Stimulated activated memory B cell treated with anti-CD40 and anti-IgM and Interleukin-4, amounts not matched to agents 10 μg/mL and 1 μg/mL and 100 μg/mL, for 72 hours (primary cell): ENCODE measurements at regions not wholly inside any gene's neighbourhood (a gene's known extent, or its start where the extent isn't known, plus 50 kb on each side); places are given as distances from the start of the nearest gene placed in this dataset.

ENCODE experiments used
- ATAC-seq: fragments of 150-1000 bp; cut with Tn5 transposase; 2 replicates; pipeline ENCODE4 v1.10.0; 2021
- H3K27ac Mint-ChIP-seq: one replicate; pipeline ENCODE4 v1.8.0; 2022; ENCODE audit warnings: mild to moderate bottlenecking, mixed read lengths
- H3K27me3 Mint-ChIP-seq: one replicate; pipeline ENCODE4 v1.8.0; 2022; ENCODE audit warnings: mixed read lengths
- H3K36me3 Mint-ChIP-seq: one replicate; pipeline ENCODE4 v1.8.0; 2022; ENCODE audit warnings: mixed read lengths
- H3K4me1 Mint-ChIP-seq: one replicate; pipeline ENCODE4 v1.8.0; 2022; ENCODE audit warnings: mixed read lengths
- H3K4me3 Mint-ChIP-seq: one replicate; pipeline ENCODE4 v1.8.0; 2022; ENCODE audit warnings: mild to moderate bottlenecking, moderate library complexity, mixed read lengths
- H3K9me3 Mint-ChIP-seq: one replicate; pipeline ENCODE4 v1.8.0; 2022; ENCODE audit warnings: mixed read lengths

DNA sequence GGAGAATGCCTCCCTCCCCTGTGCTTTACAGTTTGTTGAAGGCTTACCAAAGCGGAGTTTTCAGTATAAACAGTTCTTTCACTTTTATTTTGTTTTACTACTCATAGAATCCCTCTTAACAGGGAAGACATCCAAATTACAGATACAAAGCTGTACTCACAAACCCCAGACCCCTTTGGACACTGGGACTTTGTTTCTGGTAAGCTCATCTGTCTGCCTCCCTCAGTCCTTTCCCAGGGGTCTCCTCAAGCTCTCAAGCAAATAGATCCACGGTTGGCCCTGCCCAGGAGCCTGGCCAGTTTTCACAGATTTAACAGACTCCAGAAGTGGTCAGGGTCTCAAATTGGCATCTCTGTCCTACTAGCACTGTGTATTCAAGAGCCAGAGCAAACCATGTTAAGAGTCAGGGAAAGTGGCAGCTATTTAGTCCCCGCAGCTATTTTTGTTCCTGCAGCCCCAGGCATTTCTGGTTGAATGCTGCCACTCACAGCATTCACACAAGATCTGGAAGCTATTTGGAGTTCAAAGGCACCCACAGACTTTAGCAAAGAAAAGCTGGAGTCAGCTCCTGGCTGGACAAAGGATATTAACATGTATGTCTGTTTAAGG is 54.2 kb downstream of the TMEM100 start:
- no peak overlapping the region for H3K4me3 Mint-ChIP-seq
- H3K9me3 Mint-ChIP-seq = no peaks in the 10 kb centered on the region
- H3K27ac Mint-ChIP-seq = no peak overlapping the region
- H3K36me3 Mint-ChIP-seq = no peaks in the 10 kb centered on the region
- peaks cover 11% of the 10 kb centered on the region for H3K27me3 Mint-ChIP-seq
- ATAC-seq = no peak
- H3K4me1 Mint-ChIP-seq = peaks cover 14% of the 10 kb centered on the region

DNA sequence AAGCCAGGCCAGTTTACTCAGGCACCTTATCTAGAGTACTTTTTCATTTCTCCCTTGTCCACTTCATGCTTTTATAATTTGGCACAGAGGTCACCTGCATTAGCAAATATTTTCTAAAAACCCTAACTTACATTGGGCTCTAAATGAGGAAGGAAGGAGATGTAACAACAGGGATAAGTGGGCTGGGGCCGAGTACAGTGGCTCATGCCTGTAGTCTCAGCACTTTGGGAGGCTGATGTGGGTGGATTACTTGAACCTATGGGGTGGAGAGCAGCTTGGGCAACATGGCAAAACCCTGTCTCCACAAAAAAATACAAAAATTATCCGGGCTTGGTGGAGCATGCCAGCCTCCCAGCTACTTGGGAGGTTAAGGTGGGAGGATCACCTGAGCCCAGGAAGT is 55.9 kb downstream of the TMEM100 start:
- no peak for ATAC-seq
- Mint-ChIP-seq H3K4me3 (no peak overlapping the region), H3K9me3 (no peaks in the 10 kb centered on the region), H3K4me1 (peaks cover 14% of the 10 kb centered on the region), H3K27me3 (peaks cover 11% of the 10 kb centered on the region), H3K27ac (no peak overlapping the region), H3K36me3 (no peaks in the 10 kb centered on the region)

DNA sequence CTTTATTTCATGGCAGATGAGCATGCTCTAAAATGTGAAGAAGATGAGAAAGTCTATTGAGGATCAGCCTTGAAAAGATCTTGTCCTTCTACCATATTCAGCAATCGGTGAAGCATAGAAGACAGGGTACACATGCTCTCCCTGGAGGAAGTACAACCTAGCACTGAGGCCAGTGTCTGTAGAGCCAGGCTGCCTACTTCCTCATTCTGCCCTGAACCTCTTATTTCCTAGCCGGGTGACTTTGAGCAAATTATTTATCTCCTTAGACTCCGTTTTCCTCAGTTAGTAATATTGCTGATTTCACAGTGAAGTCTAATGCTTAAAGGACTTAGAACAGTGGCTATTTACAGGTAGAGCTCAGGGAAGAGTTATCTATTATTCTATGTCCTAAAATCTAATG is 58.4 kb downstream of the TMEM100 start:
- no peaks in the 10 kb centered on the region for H3K9me3 Mint-ChIP-seq
- H3K4me3 Mint-ChIP-seq = no peak overlapping the region
- no peaks in the 10 kb centered on the region for H3K36me3 Mint-ChIP-seq
- H3K4me1 Mint-ChIP-seq = peaks cover 21% of the 10 kb centered on the region
- peaks cover 5% of the 10 kb centered on the region for H3K27me3 Mint-ChIP-seq
- peak overlapping the region; percentile 18 for H3K27ac Mint-ChIP-seq
- ATAC-seq = peak; percentile 97

DNA sequence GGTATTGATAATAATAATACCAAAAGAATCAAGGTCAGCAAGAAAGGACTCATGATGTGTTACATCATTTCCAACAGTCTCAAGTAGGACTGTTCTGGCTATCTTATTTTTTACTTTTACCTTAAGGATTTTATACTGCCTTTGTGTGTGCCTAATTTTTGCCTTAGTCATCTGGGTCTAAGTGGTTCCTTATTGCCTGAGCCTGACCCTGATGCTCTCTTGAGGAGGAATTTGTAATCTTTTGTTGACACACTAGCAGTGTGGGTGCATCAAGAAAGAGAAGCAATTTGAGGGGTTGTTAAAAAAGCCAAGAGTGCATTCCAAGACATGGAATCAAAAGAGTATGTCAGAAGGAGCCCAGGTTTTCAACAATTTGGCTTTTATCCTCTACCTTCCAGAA is 59.3 kb downstream of the TMEM100 start:
- Mint-ChIP-seq H3K36me3 (no peaks in the 10 kb centered on the region), H3K4me3 (no peak overlapping the region), H3K27ac (no peak overlapping the region), H3K9me3 (no peaks in the 10 kb centered on the region), H3K27me3 (no peaks in the 10 kb centered on the region), H3K4me1 (peaks cover 21% of the 10 kb centered on the region)
- ATAC-seq = no peak

DNA sequence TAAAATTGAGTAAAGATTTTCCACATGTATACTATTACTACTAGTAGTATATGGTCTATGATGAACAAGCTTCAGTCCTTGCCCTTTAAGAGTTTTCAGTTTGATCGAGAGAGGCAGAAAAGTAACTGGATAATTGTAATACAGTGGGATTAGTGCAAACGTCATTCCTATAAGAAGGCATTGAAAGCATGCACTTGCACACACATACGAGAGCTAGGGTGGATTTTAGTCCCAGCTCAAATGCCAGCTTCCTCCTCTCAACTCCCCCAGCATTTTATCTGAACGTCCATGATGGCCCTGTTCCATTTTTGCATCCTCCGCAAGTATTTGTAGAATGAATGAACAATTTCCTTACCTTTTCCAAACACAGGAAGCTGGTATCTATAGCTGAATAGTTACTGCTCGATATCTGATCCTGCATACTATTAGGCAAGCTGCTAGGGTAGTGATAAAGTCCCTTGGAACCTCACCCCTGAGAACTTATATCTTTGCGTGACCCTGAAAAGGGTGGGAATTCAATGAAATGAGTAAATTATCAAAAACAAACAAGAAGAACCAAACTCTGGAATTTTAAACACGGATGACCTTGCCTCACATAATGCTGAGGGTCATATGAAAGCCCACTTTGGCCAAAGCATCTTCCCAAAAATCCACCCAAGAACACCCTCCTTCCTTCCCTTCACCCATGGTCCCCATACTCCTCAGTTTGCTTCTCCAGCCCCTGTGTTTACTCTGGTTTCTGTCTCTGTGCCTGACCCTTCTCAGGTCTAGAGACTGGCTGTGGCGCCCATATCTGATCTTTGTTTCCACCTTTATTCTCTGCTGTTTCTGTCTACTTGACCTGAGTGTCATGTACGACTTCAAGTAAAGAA is 60.5 kb downstream of the TMEM100 start:
- Mint-ChIP-seq H3K27me3 (no peaks in the 10 kb centered on the region), H3K9me3 (no peaks in the 10 kb centered on the region), H3K27ac (no peak overlapping the region), H3K36me3 (no peaks in the 10 kb centered on the region), H3K4me3 (no peak overlapping the region), H3K4me1 (peaks cover 21% of the 10 kb centered on the region)
- ATAC-seq = no peak

DNA sequence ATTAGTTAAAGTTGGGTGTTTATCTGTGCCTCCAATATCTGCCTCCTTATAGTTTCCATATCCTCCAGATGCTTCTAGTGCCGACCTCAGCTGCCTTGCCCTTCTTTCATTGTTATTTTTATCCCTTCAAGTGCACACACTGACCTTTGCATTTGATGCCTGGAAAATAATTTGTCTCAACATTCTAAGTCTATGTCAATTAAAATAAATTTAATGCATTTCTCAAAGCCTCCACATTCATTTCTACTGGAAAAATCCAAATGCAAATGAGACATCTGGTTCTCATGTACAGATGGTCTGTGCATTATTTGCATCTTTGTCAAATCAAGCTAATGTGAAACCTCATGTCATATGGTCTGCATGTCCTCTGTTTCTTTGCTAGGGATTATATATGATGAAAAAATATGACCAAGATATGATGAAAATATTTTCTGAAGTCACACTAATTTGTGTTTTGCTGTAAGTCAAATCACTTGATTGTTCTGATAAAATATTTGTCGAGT is 61.4 kb downstream of the TMEM100 start:
- no peak for ATAC-seq
- Mint-ChIP-seq H3K27ac (no peak overlapping the region), H3K36me3 (no peaks in the 10 kb centered on the region), H3K4me3 (no peak overlapping the region), H3K9me3 (no peaks in the 10 kb centered on the region), H3K4me1 (peaks cover 21% of the 10 kb centered on the region), H3K27me3 (no peaks in the 10 kb centered on the region)

DNA sequence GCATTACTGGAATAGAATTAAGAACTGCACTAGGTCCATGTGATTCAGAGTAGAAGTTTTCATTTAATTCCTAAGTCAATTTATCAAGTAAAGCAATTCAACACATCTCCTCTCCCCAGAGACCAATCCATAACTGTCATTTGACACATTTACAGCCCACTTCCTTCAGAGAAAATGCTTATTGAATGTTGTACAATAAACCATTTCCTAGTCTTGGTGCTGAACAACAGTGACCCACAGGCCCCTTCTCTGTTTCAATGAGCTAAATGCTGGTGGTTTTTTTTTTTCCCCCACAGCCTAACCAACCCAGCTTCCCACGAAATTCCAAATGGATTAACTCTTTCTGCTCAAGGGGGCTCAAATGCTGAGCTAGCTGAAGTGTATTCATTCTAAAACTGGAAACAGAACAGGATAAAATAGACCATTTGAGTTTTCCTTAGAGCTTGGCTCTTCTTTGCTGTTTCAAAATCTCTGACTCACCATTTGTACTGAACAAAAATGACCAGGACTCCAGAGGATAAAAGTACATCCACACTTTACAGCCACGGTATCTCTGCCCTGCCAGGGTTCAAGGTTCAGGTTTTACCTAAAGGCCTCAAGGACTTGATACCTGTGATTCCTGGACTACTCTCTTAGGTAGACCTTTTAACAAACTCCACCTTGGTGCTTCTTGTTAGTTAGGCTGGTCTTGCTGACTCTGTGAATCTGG is 62.3 kb downstream of the TMEM100 start:
- no peak for ATAC-seq
- H3K4me1 Mint-ChIP-seq = peaks cover 21% of the 10 kb centered on the region
- no peak overlapping the region for H3K4me3 Mint-ChIP-seq
- H3K36me3 Mint-ChIP-seq = no peaks in the 10 kb centered on the region
- no peaks in the 10 kb centered on the region for H3K9me3 Mint-ChIP-seq
- no peak overlapping the region for H3K27ac Mint-ChIP-seq
- H3K27me3 Mint-ChIP-seq = no peaks in the 10 kb centered on the region

DNA sequence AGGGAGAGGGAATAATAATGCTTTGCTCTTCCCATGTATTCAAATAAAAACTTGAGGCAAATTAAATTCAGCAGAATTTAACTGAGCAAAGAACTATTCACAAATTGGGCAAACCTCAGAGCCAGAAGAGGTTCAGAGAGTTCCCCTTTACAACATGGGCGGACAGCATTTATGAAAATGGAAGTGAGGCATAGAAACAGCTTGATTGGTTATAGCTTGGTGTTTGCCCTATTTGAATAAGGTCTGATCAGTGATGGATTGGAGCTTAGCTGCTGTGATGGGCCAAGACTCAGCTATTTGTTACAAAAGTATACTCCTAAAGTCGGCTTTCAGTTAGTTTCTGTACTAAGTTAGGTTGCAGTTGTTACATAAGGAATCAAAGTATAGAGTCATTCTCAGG is 63.0 kb downstream of the TMEM100 start:
- no peaks in the 10 kb centered on the region for H3K9me3 Mint-ChIP-seq
- H3K27ac Mint-ChIP-seq = no peak overlapping the region
- H3K4me3 Mint-ChIP-seq = no peak overlapping the region
- no peaks in the 10 kb centered on the region for H3K36me3 Mint-ChIP-seq
- ATAC-seq = no peak
- H3K27me3 Mint-ChIP-seq = no peaks in the 10 kb centered on the region
- H3K4me1 Mint-ChIP-seq = peaks cover 19% of the 10 kb centered on the region

DNA sequence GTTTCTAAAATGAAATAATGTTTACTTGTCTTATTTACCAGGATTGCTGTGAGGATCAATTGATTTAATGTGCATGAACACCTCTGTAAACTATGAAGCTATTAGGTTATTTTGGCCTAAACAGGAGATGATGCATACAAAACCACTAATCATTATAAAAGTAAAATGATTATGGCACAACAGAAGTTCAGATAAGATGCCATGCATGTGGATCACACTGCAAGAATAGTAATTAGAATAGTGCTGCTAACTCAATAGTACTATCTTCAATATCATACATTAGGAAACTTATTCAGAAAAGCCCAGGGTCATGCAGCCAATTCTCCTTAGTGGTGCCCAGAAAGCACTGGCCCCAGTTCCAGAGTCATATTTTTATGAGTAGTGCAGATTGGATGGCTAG is 66.9 kb downstream of the TMEM100 start:
- Mint-ChIP-seq H3K36me3 (no peaks in the 10 kb centered on the region), H3K27ac (no peak overlapping the region), H3K27me3 (no peaks in the 10 kb centered on the region), H3K9me3 (no peaks in the 10 kb centered on the region), H3K4me3 (no peak overlapping the region), H3K4me1 (no peaks in the 10 kb centered on the region)
- ATAC-seq = no peak

DNA sequence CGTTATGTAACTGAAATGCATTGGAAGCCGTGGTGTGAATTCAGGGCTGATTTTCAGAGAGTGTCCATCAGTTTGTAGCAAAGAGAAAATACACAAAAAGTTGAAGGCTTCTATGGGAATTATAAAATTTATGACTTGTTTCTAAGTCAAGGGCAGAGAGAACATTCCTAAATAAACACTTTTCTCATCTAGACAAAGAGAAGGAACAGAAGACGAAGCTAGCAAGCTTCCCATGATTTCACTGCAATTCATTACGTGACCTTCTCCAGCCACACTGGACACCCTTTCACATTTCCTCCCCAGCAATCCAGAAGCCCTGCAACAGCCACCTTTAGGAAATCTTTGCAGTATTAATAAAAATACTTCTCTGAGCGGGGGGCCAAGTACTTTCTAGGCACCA is 67.8 kb downstream of the TMEM100 start:
- H3K27ac Mint-ChIP-seq = no peak overlapping the region
- H3K4me1 Mint-ChIP-seq = no peaks in the 10 kb centered on the region
- H3K4me3 Mint-ChIP-seq = no peak overlapping the region
- peaks cover 2% of the 10 kb centered on the region for H3K27me3 Mint-ChIP-seq
- H3K9me3 Mint-ChIP-seq = no peaks in the 10 kb centered on the region
- no peak for ATAC-seq
- no peaks in the 10 kb centered on the region for H3K36me3 Mint-ChIP-seq

DNA sequence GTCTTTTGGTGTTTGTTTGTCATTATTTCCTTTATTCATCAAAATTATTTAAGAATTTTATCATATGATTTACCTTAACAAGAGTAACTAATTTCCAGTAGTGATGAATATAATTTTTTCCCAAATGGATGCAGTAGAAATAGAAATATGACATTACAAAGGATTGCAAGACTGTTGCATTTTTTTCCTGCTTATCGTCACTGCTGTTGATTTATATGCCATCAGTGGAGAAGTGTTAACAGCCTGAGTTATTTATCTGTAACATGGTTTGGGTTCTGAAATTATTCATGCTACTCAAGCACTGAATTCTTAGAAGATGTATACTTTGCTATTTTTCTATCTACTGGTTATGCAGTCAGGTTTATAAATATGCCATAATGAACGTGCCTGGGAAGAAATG is 68.6 kb downstream of the TMEM100 start:
- no peak overlapping the region for H3K4me3 Mint-ChIP-seq
- ATAC-seq = no peak
- no peak overlapping the region for H3K27ac Mint-ChIP-seq
- H3K4me1 Mint-ChIP-seq = no peaks in the 10 kb centered on the region
- H3K36me3 Mint-ChIP-seq = no peaks in the 10 kb centered on the region
- H3K9me3 Mint-ChIP-seq = no peaks in the 10 kb centered on the region
- H3K27me3 Mint-ChIP-seq = peaks cover 10% of the 10 kb centered on the region

DNA sequence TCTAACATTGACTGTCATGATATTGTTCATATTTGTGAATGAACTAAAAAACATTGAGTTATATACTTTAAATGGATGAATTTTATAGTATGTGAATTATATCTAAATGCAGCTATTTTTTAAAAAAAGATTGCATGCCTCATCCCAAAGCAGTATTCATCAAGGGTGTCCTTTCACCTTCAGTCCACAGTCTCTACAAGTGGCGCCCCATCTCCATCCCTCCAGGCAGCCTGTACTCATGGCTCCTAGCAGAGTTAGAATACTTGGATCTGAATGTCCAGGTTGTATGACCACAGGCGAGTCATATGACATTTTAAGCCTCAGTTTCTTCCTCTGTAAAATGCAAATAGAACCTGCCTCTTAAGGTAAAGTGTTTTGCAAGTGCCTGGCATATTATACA is 69.8 kb downstream of the TMEM100 start:
- Mint-ChIP-seq H3K27me3 (peaks cover 14% of the 10 kb centered on the region), H3K4me3 (no peak overlapping the region), H3K9me3 (no peaks in the 10 kb centered on the region), H3K4me1 (no peaks in the 10 kb centered on the region), H3K36me3 (no peaks in the 10 kb centered on the region), H3K27ac (no peak overlapping the region)
- no peak for ATAC-seq

DNA sequence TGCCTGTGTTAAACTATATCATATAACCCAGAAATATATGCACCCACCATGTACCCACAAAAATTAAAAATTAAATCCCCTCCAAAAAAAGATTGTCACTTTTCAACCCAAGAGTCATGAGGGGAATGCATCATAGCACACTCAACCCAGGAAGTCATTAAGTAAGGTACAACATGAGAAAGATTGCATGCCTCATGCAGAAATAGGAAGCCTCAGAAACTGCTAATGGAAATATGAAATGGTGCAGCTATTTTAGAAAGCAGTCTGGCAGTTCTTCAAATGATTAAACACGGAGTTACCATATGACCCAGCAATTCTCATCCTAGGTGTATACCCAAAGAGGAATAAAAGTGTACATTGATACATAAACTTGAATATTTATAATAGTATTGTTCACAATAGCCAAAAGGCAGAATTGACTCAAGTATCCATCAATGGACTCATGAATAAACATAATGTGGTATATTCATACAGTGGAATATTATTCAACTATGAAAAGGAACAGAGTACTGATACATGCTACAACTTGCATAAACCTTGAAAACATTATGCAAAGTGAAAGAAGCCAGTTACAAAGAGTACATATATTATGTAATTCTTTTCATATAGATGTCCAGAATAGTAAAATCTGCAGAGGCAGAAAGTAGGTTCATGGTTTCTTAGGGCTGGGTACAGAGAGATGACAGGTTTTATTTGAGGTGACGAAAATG is 70.4 kb downstream of the TMEM100 start:
- Mint-ChIP-seq H3K9me3 (no peaks in the 10 kb centered on the region), H3K27ac (no peak overlapping the region), H3K27me3 (peaks cover 20% of the 10 kb centered on the region), H3K4me1 (no peaks in the 10 kb centered on the region), H3K36me3 (no peaks in the 10 kb centered on the region), H3K4me3 (no peak overlapping the region)
- ATAC-seq = no peak

DNA sequence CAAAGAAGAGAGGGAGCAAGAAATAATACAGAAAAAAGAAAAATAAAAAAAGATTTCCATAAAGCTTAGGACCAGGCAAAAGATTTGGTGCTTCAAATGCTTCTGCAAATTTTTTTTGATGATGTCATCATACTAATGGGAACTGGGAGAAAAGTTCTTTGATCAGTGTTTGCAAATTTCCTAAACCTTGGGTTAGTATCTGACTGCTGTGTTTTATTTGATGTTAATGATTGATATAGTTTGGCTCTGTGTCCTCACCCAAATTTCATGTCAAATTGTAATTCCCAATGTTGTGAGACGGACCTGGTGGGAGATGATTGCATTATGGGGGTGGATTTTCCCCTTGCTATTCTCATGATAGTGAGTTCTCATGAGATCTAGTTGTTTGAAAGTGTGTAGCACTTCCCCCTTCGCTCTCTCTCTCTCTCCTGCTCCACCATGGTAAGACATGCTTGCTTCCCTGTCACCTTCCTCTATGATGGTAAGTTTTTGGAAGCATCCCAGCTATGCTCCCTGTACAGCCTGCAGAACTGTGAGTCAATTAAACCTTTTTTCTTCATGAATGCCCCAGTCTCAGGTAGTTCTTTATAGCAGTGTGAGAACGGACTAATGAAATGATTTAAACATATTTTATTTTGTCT is 72.6 kb downstream of the TMEM100 start:
- H3K9me3 Mint-ChIP-seq = no peaks in the 10 kb centered on the region
- H3K27me3 Mint-ChIP-seq = peaks cover 30% of the 10 kb centered on the region
- no peaks in the 10 kb centered on the region for H3K36me3 Mint-ChIP-seq
- H3K4me1 Mint-ChIP-seq = no peaks in the 10 kb centered on the region
- H3K27ac Mint-ChIP-seq = no peak overlapping the region
- no peak overlapping the region for H3K4me3 Mint-ChIP-seq
- ATAC-seq = no peak

DNA sequence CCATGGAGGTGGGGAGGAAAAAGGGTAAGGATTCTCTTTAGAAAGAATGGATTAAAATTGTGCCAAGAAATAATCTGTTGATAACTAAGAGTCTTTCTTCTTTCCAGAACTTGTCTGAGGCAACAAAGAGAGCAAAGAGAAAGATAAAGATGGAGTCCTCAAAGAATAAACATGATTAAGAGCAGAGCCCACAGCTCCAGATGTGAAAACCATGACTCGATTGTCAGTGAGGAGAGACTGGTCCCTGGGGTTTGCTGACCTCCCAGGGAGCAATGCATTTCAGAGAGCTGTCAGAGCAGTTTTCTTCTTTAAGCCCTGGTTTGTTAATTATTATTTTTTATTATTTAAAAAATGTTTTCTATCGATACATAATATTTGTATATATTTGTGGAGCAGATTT is 74.6 kb downstream of the TMEM100 start:
- no peaks in the 10 kb centered on the region for H3K9me3 Mint-ChIP-seq
- H3K27ac Mint-ChIP-seq = no peak overlapping the region
- peaks cover 50% of the 10 kb centered on the region for H3K27me3 Mint-ChIP-seq
- H3K4me3 Mint-ChIP-seq = no peak overlapping the region
- H3K4me1 Mint-ChIP-seq = no peaks in the 10 kb centered on the region
- no peaks in the 10 kb centered on the region for H3K36me3 Mint-ChIP-seq
- no peak for ATAC-seq
